ENCODE measurements at regions not wholly inside any gene's neighbourhood (a gene's known extent, or its start where the extent isn't known, plus 50 kb on each side); places are given as distances from the start of the nearest gene placed in this dataset.

- no peak for TF ChIP-seq OSR1 (CRISPR knock-in tag; IDR thresholded peaks at IDR 0.05)
- TF ChIP-seq ZNF8 (CRISPR knock-in tag; IDR thresholded peaks at IDR 0.05) = no peak
- no peak for TF ChIP-seq ZFP30 (CRISPR knock-in tag; IDR thresholded peaks at IDR 0.05)
- TF ChIP-seq RARB (CRISPR knock-in tag; IDR thresholded peaks at IDR 0.05) = no peak
- no peak for TF ChIP-seq SNAI2 (CRISPR knock-in tag; IDR thresholded peaks at IDR 0.05)
Measured at GRCh38 chr14:22513066-22513812, 75.8 kb downstream of the DAD1 start.
